ENCODE measurements at regions not wholly inside any gene's neighbourhood (a gene's known extent, or its start where the extent isn't known, plus 50 kb on each side); places are given as distances from the start of the nearest gene placed in this dataset.

DNA sequence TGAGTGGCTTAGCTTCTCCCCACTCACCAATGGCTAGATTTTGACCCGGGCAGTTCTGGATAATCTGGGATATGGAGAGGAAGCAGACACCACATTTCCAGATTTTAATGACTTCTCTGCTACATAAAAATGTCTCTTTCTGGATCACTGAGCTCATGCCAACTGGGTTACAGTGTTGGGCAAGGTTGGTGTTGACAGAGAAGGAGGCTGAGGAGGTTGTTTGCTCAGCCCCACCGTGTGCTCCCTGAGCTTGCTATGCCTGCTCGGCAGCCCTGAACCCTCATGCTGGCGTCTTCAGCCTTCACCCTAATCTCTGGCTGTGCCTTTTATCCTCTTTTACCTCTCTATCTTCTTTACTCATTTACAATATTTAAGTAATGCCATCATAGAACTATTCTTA lies 53.0 kb upstream of the KPNA4 start:
- TF ChIP-seq, protein P1, sequence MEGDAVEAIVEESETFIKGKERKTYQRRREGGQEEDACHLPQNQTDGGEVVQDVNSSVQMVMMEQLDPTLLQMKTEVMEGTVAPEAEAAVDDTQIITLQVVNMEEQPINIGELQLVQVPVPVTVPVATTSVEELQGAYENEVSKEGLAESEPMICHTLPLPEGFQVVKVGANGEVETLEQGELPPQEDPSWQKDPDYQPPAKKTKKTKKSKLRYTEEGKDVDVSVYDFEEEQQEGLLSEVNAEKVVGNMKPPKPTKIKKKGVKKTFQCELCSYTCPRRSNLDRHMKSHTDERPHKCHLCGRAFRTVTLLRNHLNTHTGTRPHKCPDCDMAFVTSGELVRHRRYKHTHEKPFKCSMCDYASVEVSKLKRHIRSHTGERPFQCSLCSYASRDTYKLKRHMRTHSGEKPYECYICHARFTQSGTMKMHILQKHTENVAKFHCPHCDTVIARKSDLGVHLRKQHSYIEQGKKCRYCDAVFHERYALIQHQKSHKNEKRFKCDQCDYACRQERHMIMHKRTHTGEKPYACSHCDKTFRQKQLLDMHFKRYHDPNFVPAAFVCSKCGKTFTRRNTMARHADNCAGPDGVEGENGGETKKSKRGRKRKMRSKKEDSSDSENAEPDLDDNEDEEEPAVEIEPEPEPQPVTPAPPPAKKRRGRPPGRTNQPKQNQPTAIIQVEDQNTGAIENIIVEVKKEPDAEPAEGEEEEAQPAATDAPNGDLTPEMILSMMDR (IDR thresholded peaks at IDR 0.05) = no peak
- TF ChIP-seq POLR2AphosphoS5 (IDR thresholded peaks at IDR 0.05; ENCODE audit: low read depth, low read length) (no peak), SIN3A (IDR thresholded peaks at IDR 0.05; ENCODE audit: borderline replicate concordance, insufficient read depth, low read depth, low read length) (no peak), TCF7L2 (IDR thresholded peaks at IDR 0.05; ENCODE audit: low read depth, low read length) (no peak)
- TF ChIP-seq, protein P2, sequence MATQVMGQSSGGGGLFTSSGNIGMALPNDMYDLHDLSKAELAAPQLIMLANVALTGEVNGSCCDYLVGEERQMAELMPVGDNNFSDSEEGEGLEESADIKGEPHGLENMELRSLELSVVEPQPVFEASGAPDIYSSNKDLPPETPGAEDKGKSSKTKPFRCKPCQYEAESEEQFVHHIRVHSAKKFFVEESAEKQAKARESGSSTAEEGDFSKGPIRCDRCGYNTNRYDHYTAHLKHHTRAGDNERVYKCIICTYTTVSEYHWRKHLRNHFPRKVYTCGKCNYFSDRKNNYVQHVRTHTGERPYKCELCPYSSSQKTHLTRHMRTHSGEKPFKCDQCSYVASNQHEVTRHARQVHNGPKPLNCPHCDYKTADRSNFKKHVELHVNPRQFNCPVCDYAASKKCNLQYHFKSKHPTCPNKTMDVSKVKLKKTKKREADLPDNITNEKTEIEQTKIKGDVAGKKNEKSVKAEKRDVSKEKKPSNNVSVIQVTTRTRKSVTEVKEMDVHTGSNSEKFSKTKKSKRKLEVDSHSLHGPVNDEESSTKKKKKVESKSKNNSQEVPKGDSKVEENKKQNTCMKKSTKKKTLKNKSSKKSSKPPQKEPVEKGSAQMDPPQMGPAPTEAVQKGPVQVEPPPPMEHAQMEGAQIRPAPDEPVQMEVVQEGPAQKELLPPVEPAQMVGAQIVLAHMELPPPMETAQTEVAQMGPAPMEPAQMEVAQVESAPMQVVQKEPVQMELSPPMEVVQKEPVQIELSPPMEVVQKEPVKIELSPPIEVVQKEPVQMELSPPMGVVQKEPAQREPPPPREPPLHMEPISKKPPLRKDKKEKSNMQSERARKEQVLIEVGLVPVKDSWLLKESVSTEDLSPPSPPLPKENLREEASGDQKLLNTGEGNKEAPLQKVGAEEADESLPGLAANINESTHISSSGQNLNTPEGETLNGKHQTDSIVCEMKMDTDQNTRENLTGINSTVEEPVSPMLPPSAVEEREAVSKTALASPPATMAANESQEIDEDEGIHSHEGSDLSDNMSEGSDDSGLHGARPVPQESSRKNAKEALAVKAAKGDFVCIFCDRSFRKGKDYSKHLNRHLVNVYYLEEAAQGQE (IDR thresholded peaks at IDR 0.05; ENCODE audit: insufficient read depth in 1 of 2, low read depth in 2 of 2, low read length in 1 of 2) = no peak
- no peak for ATAC-seq
- Histone ChIP-seq H3K27me3 (ENCODE audit: control insufficient read depth, insufficient read depth, low read length) (no peaks in the 10 kb centered on the region), H3K4me3 (ENCODE audit: low read depth in 2 of 2, low read length in 2 of 2) (no peak overlapping the region), H3K27ac (ENCODE audit: low read length) (no peak overlapping the region), H3K9me3 (ENCODE audit: control insufficient read depth, insufficient read depth, low read depth, low read length) (no peaks in the 10 kb centered on the region), H3K36me3 (ENCODE audit: control insufficient read depth, insufficient read depth, low read length) (no peaks in the 10 kb centered on the region), H3K4me1 (ENCODE audit: control insufficient read depth, insufficient read depth, low read length) (no peaks in the 10 kb centered on the region)
- intact Hi-C loops (cut with micrococcal nuclease; ENCODE audit: unreplicated experiment) (no loop called here), in situ Hi-C loops (cut with HindIII; ENCODE audit: low pct_unique_long_range_greater_than_20kb, low sequenced_read_pairs) (no loop called here)
- DNase-seq (ENCODE audit: low read depth, low spot score) = no peak
- CTCF ChIA-PET = no interaction called here
- BruUV-seq (replicated peaks) = no TSS peak
- POLR2A ChIA-PET = no interaction called here

DNA sequence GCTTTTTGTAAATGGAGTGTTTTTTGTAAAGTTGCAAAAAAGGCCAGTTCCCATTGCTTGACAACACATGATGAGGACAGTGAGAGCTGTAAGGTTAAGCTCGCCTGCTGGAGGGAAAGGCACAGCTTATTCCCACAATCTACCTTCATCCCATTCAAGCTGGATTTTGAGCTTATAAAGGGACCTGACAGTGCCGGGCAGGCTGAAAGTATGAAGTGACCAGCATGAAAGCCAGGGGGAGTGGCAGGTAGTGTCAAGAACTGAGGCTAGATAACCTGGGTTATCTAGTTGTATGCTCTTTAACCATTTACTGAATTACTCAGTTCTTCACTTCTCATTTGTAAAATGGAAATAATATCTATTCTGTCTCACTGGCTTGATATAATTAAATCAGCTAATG lies 52.3 kb upstream of the KPNA4 start:
- H3K9me3 ChIP-seq (ENCODE audit: control insufficient read depth, insufficient read depth, low read depth, low read length) = no peaks in the 10 kb centered on the region
- intact Hi-C loops (cut with micrococcal nuclease; ENCODE audit: unreplicated experiment) (no loop called here), in situ Hi-C loops (cut with HindIII; ENCODE audit: low pct_unique_long_range_greater_than_20kb, low sequenced_read_pairs) (no loop called here)
- no peak for ATAC-seq
- no peaks in the 10 kb centered on the region for H3K27me3 ChIP-seq (ENCODE audit: control insufficient read depth, insufficient read depth, low read length)
- ChIA-PET POLR2A (no interaction called here), CTCF (no interaction called here)
- H3K4me1 ChIP-seq (ENCODE audit: control insufficient read depth, insufficient read depth, low read length) = no peaks in the 10 kb centered on the region
- H3K36me3 ChIP-seq (ENCODE audit: control insufficient read depth, insufficient read depth, low read length) = no peaks in the 10 kb centered on the region
- no TSS peak for BruUV-seq (replicated peaks)
- no peak for DNase-seq (ENCODE audit: low read depth, low spot score)
- no peak overlapping the region for H3K4me3 ChIP-seq (ENCODE audit: low read depth in 2 of 2, low read length in 2 of 2)
- no peak overlapping the region for H3K27ac ChIP-seq (ENCODE audit: low read length)
- TF ChIP-seq, protein P1 (IDR thresholded peaks at IDR 0.05) = peak; percentile 22
- TF ChIP-seq TCF7L2 (IDR thresholded peaks at IDR 0.05; ENCODE audit: low read depth, low read length) = no peak

DNA sequence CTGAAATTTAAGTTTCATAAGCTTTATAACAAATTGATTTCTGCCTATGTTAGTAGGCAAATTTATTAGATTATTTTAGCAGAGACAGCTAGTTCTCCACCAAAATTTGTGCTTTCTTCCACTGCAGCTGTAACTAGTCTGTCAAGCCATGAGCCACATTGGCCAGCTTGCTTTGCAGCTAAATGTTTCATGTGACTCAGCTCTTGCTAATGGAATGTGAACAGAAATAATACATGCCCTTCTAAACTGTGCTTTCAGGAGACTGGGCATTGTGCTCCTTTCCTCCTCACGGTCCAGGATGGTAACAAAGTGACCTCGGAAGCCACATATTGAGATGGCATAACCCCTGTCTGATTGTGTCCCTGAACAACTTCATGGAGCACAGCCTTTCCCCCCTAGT lies 51.3 kb upstream of the KPNA4 start:
- no peaks in the 10 kb centered on the region for H3K36me3 ChIP-seq (ENCODE audit: control insufficient read depth, insufficient read depth, low read length)
- H3K27me3 ChIP-seq (ENCODE audit: control insufficient read depth, insufficient read depth, low read length) = no peaks in the 10 kb centered on the region
- CTCF ChIA-PET = no interaction called here
- intact Hi-C loops (cut with micrococcal nuclease; ENCODE audit: unreplicated experiment) (no loop called here), in situ Hi-C loops (cut with HindIII; ENCODE audit: low pct_unique_long_range_greater_than_20kb, low sequenced_read_pairs) (no loop called here)
- POLR2A ChIA-PET = no interaction called here
- no peak overlapping the region for H3K4me3 ChIP-seq (ENCODE audit: low read depth in 2 of 2, low read length in 2 of 2)
- no peaks in the 10 kb centered on the region for H3K9me3 ChIP-seq (ENCODE audit: control insufficient read depth, insufficient read depth, low read depth, low read length)
- DNase-seq (ENCODE audit: low read depth, low spot score) (no peak), ATAC-seq (0 out of 2 replicates have a peak, but pooled peaks have one; percentile 47)
- no TSS peak for BruUV-seq (replicated peaks)
- TF ChIP-seq TCF7L2 (IDR thresholded peaks at IDR 0.05; ENCODE audit: low read depth, low read length) = no peak
- TF ChIP-seq POLR2AphosphoS5 (IDR thresholded peaks at IDR 0.05; ENCODE audit: low read depth, low read length) = no peak
- no peak for TF ChIP-seq SIN3A (IDR thresholded peaks at IDR 0.05; ENCODE audit: borderline replicate concordance, insufficient read depth, low read depth, low read length)
- H3K4me1 ChIP-seq (ENCODE audit: control insufficient read depth, insufficient read depth, low read length) = no peaks in the 10 kb centered on the region
- no peak overlapping the region for H3K27ac ChIP-seq (ENCODE audit: low read length)
